ENCODE measurements at regions not wholly inside any gene's neighbourhood (a gene's known extent, or its start where the extent isn't known, plus 50 kb on each side); places are given as distances from the start of the nearest gene placed in this dataset.

- Mint-ChIP-seq H3K27me3 (ENCODE audit: low read depth in 3 of 3) (peaks cover 0 to 2% (median 0%) of the 10 kb centered on the region in 3 donors), H3K4me3 (no peak overlapping the region), H3K9me3 (peaks cover 0 to 8% (median 2%) of the 10 kb centered on the region in 7 donors), H3K27ac (no peak overlapping the region), H3K4me1 (peaks cover 19% of the 10 kb centered on the region), H3K36me3 (no peaks in the 10 kb centered on the region)
- no peak overlapping the region for H3K27ac ChIP-seq (ENCODE audit: low read depth in 1 of 2, low read length in 2 of 2)
- no peak overlapping the region for H3K9ac ChIP-seq (ENCODE audit: insufficient read depth, low read length, poor library complexity, severe bottlenecking)
- H3K79me2 ChIP-seq (ENCODE audit: insufficient read depth, low read length): no peaks in the 10 kb centered on the region
- H3K9me3 ChIP-seq (replicated peaks in 1 of 2; ENCODE audit: control insufficient read depth in 1 of 2, insufficient read depth in 1 of 2, low read length in 2 of 2): no peaks in the 10 kb centered on the region
- intact Hi-C loops (cut with micrococcal nuclease): no loop called here
- H3K4me3 ChIP-seq (replicated peaks in 1 of 3; ENCODE audit: low read depth in 2 of 3, low read length in 3 of 3): no peak overlapping the region
- no peak overlapping the region for H2AFZ ChIP-seq (ENCODE audit: insufficient read depth, low read depth, low read length, poor library complexity, severe bottlenecking)
- no peaks in the 10 kb centered on the region for H3K36me3 ChIP-seq (replicated peaks in 1 of 2; ENCODE audit: control insufficient read depth in 1 of 2, insufficient read depth in 2 of 2, low read length in 2 of 2)
- no peak overlapping the region for H3K4me2 ChIP-seq (replicated peaks; ENCODE audit: extremely low read depth, low read length, poor library complexity, severe bottlenecking)
- DNase-seq: no peak
- WGBS (ENCODE audit: insufficient coverage): 91% methylated on average over 2 of the region's 4 CpGs
- H3K27me3 ChIP-seq (ENCODE audit: control insufficient read depth in 2 of 2, insufficient read depth in 2 of 2, low read length in 2 of 2): no peaks in the 10 kb centered on the region
- no peaks in the 10 kb centered on the region for H4K20me1 ChIP-seq (ENCODE audit: insufficient read depth, low read length)
- TF ChIP-seq, protein P1, sequence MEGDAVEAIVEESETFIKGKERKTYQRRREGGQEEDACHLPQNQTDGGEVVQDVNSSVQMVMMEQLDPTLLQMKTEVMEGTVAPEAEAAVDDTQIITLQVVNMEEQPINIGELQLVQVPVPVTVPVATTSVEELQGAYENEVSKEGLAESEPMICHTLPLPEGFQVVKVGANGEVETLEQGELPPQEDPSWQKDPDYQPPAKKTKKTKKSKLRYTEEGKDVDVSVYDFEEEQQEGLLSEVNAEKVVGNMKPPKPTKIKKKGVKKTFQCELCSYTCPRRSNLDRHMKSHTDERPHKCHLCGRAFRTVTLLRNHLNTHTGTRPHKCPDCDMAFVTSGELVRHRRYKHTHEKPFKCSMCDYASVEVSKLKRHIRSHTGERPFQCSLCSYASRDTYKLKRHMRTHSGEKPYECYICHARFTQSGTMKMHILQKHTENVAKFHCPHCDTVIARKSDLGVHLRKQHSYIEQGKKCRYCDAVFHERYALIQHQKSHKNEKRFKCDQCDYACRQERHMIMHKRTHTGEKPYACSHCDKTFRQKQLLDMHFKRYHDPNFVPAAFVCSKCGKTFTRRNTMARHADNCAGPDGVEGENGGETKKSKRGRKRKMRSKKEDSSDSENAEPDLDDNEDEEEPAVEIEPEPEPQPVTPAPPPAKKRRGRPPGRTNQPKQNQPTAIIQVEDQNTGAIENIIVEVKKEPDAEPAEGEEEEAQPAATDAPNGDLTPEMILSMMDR (IDR thresholded peaks at IDR 0.05): no peak
- H3K4me1 ChIP-seq (ENCODE audit: control insufficient read depth in 1 of 2, insufficient read depth in 2 of 2, low read length in 2 of 2): peaks cover 19 to 20% of the 10 kb centered on the region in 2 donors
Observed at GRCh38 chr7:41565655-41566054, 137.2 kb downstream of the INHBA start.

GRCh38 chr7:41559426-41559825 is 143.5 kb downstream of the INHBA start:
- peaks cover 0 to 2% (median 0%) of the 10 kb centered on the region in 3 donors for H3K27me3 Mint-ChIP-seq (ENCODE audit: low read depth in 3 of 3)
- Histone ChIP-seq H4K20me1 (ENCODE audit: insufficient read depth, low read length) (no peaks in the 10 kb centered on the region), H2AFZ (ENCODE audit: insufficient read depth, low read depth, low read length, poor library complexity, severe bottlenecking) (no peak overlapping the region), H3K9me3 (replicated peaks in 1 of 2; ENCODE audit: control insufficient read depth in 1 of 2, insufficient read depth in 1 of 2, low read length in 2 of 2) (peaks cover 0 to 4% of the 10 kb centered on the region in 2 donors), H3K27ac (ENCODE audit: low read depth in 1 of 2, low read length in 2 of 2) (no peak overlapping the region), H3K79me2 (ENCODE audit: insufficient read depth, low read length) (no peaks in the 10 kb centered on the region), H3K27me3 (ENCODE audit: control insufficient read depth in 2 of 2, insufficient read depth in 2 of 2, low read length in 2 of 2) (no peaks in the 10 kb centered on the region), H3K4me1 (ENCODE audit: control insufficient read depth in 1 of 2, insufficient read depth in 2 of 2, low read length in 2 of 2) (no peaks in the 10 kb centered on the region), H3K9ac (ENCODE audit: insufficient read depth, low read length, poor library complexity, severe bottlenecking) (no peak overlapping the region), H3K4me3 (replicated peaks in 1 of 3; ENCODE audit: low read depth in 2 of 3, low read length in 3 of 3) (no peak overlapping the region), H3K4me2 (replicated peaks; ENCODE audit: extremely low read depth, low read length, poor library complexity, severe bottlenecking) (no peak overlapping the region), H3K36me3 (replicated peaks in 1 of 2; ENCODE audit: control insufficient read depth in 1 of 2, insufficient read depth in 2 of 2, low read length in 2 of 2) (no peaks in the 10 kb centered on the region)
- intact Hi-C loops (cut with micrococcal nuclease): no loop called here
- no peak for DNase-seq
- TF ChIP-seq, protein P1 (IDR thresholded peaks at IDR 0.05): no peak
- H3K4me3 Mint-ChIP-seq: no peak overlapping the region
- H3K9me3 Mint-ChIP-seq: peaks cover 2 to 15% (median 5%) of the 10 kb centered on the region in 7 donors
- H3K4me1 Mint-ChIP-seq: no peaks in the 10 kb centered on the region
- H3K27ac Mint-ChIP-seq: no peak overlapping the region
- H3K36me3 Mint-ChIP-seq: no peaks in the 10 kb centered on the region
- no CpG with 5 or more reads among the region's 3 CpGs for WGBS (ENCODE audit: insufficient coverage)

Measured in CD14-positive monocyte (primary cell).